ENCODE measurements at regions not wholly inside any gene's neighbourhood (a gene's known extent, or its start where the extent isn't known, plus 50 kb on each side); places are given as distances from the start of the nearest gene placed in this dataset.

DNA sequence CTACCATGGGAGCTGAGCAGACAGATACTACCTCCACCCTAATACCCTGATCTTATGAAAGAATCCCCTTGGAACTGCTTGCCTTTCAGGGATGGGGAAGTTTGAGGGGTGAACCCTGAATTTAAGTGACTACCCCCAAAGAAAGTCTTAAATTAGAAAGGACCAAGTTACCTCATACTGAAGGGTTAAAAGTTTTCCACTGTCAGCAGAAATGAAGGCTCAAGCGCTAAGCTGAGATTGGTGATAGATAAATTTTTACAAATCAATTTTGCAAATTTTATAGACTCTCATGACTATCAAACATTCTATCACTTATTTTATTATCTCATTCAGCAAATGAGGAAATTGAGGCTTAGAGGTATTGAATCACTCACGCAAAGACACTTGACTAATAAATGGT, 233.2 kb upstream of the THSD7B start:
- H3K27ac ChIP-seq (ENCODE audit: control insufficient read depth, insufficient read depth) = no peak overlapping the region
- POLR2A ChIA-PET = no interaction called here
- intact Hi-C loops (cut with micrococcal nuclease; ENCODE audit: unreplicated experiment) (no loop called here), in situ Hi-C loops (cut with MboI) (no loop called here)
- TF ChIP-seq SUZ12 (IDR thresholded peaks at IDR 0.05; ENCODE audit: unreplicated experiment) (no peak), CBFB (IDR thresholded peaks at IDR 0.05; ENCODE audit: low read depth) (no peak), SPI1 (IDR thresholded peaks at IDR 0.05; ENCODE audit: borderline replicate concordance, insufficient read depth, low read depth, low read length) (no peak), SRF (IDR thresholded peaks at IDR 0.05; ENCODE audit: low read depth in 2 of 2, low read length in 2 of 2) (no peak), ZNF622 (IDR thresholded peaks at IDR 0.05) (no peak), KAT2A (conservative IDR thresholded peaks at IDR 0.05; ENCODE audit: control insufficient read depth, low read depth, low read length) (no peak), DPF2 (IDR thresholded peaks at IDR 0.05) (no peak), YY1 (IDR thresholded peaks at IDR 0.05; ENCODE audit: low read depth, low read length) (no peak), ZBTB33 (IDR thresholded peaks at IDR 0.05) (no peak), BMI1 (IDR thresholded peaks at IDR 0.05; ENCODE audit: borderline replicate concordance) (no peak), MXI1 (IDR thresholded peaks at IDR 0.05; ENCODE audit: low read depth, low read length) (no peak), POLR2AphosphoS5 (IDR thresholded peaks at IDR 0.05; ENCODE audit: low read length) (no peak), RAD51 (IDR thresholded peaks at IDR 0.05) (no peak), FOS (IDR thresholded peaks at IDR 0.05; ENCODE audit: borderline replicate concordance, extremely low read depth, insufficient read length) (no peak), POLR2AphosphoS2 (IDR thresholded peaks at IDR 0.05; ENCODE audit: low read depth, low read length) (no peak)
- TF ChIP-seq, protein P1, sequence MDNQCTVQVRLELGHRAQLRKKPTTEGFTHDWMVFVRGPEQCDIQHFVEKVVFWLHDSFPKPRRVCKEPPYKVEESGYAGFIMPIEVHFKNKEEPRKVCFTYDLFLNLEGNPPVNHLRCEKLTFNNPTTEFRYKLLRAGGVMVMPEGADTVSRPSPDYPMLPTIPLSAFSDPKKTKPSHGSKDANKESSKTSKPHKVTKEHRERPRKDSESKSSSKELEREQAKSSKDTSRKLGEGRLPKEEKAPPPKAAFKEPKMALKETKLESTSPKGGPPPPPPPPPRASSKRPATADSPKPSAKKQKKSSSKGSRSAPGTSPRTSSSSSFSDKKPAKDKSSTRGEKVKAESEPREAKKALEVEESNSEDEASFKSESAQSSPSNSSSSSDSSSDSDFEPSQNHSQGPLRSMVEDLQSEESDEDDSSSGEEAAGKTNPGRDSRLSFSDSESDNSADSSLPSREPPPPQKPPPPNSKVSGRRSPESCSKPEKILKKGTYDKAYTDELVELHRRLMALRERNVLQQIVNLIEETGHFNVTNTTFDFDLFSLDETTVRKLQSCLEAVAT (IDR thresholded peaks at IDR 0.05) = no peak
- TF ChIP-seq, protein P2, sequence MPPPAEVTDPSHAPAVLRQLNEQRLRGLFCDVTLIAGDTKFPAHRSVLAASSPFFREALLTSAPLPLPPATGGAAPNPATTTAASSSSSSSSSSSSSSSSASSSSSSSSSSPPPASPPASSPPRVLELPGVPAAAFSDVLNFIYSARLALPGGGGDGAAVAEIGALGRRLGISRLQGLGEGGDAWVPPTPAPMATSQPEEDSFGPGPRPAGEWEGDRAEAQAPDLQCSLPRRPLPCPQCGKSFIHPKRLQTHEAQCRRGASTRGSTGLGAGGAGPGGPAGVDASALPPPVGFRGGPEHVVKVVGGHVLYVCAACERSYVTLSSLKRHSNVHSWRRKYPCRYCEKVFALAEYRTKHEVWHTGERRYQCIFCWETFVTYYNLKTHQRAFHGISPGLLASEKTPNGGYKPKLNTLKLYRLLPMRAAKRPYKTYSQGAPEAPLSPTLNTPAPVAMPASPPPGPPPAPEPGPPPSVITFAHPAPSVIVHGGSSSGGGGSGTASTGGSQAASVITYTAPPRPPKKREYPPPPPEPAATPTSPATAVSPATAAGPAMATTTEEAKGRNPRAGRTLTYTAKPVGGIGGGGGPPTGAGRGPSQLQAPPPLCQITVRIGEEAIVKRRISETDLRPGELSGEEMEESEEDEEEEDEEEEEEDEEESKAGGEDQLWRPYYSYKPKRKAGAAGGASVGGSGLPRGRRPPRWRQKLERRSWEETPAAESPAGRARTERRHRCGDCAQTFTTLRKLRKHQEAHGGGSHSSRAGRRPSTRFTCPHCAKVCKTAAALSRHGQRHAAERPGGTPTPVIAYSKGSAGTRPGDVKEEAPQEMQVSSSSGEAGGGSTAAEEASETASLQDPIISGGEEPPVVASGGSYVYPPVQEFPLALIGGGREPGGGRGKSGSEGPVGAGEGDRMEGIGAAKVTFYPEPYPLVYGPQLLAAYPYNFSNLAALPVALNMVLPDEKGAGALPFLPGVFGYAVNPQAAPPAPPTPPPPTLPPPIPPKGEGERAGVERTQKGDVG (CRISPR knock-in tag; IDR thresholded peaks at IDR 0.05) = no peak
- TF ChIP-seq, protein P3, sequence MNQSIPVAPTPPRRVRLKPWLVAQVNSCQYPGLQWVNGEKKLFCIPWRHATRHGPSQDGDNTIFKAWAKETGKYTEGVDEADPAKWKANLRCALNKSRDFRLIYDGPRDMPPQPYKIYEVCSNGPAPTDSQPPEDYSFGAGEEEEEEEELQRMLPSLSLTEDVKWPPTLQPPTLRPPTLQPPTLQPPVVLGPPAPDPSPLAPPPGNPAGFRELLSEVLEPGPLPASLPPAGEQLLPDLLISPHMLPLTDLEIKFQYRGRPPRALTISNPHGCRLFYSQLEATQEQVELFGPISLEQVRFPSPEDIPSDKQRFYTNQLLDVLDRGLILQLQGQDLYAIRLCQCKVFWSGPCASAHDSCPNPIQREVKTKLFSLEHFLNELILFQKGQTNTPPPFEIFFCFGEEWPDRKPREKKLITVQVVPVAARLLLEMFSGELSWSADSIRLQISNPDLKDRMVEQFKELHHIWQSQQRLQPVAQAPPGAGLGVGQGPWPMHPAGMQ (IDR thresholded peaks at IDR 0.05; ENCODE audit: borderline replicate concordance) = no peak
- 80% methylated on average over 2 of the region's 2 CpGs for WGBS (ENCODE audit: insufficient coverage, insufficient replicate concordance, low lambda C conversion rate, missing lambda C conversion rate)
- H3K79me2 ChIP-seq (ENCODE audit: control insufficient read depth, insufficient read depth, low read length) = no peaks in the 10 kb centered on the region
- FAIRE-seq (no peak), DNase-seq (ENCODE audit: low read depth, low spot score) (no peak), ATAC-seq (no peak)
- no peak overlapping the region for H3K4me2 ChIP-seq (ENCODE audit: control insufficient read depth, insufficient read depth)
- SMC1A ChIA-PET (ENCODE audit: uncharacterized antibody, unreplicated experiment) = interaction anchor here (1.0 kb wide), 1 partner anchor 9 kb away, joined by 3 read pairs; no protein-coding TSS in a partner anchor
- H3K4me3 ChIP-seq = no peak overlapping the region
- no peak overlapping the region for H2AFZ ChIP-seq (ENCODE audit: control insufficient read depth, low read depth, low read length)
- BruUV-seq (replicated peaks) = no TSS peak
- no peaks in the 10 kb centered on the region for H4K20me1 ChIP-seq (ENCODE audit: control insufficient read depth, insufficient read depth)
- CTCF ChIA-PET = interaction anchor here (0.8 kb wide), 1 partner anchor 625 kb away, joined by 4 read pairs; no protein-coding TSS in a partner anchor
- RAD21 ChIA-PET (ENCODE audit: unreplicated experiment) = no interaction called here
- no peaks in the 10 kb centered on the region for H3K4me1 ChIP-seq (ENCODE audit: control insufficient read depth, insufficient read depth, low read length)
- H3K9me3 ChIP-seq (replicated peaks; ENCODE audit: control insufficient read depth, insufficient read depth, low read length) = no peaks in the 10 kb centered on the region
- no peaks in the 10 kb centered on the region for H3K27me3 ChIP-seq (replicated peaks in 1 of 2; ENCODE audit: control insufficient read depth in 2 of 2, insufficient read depth in 2 of 2, low read length in 1 of 2)
- no peaks in the 10 kb centered on the region for H3K36me3 ChIP-seq (ENCODE audit: control insufficient read depth in 2 of 2, insufficient read depth in 2 of 2, low read length in 1 of 2)
- H3K9ac ChIP-seq (ENCODE audit: control insufficient read depth, insufficient read depth, low read length) = no peak overlapping the region

Measured in GM12878 (cell line).